ENCODE measurements at regions not wholly inside any gene's neighbourhood (a gene's known extent, or its start where the extent isn't known, plus 50 kb on each side); places are given as distances from the start of the nearest gene placed in this dataset.

DNA sequence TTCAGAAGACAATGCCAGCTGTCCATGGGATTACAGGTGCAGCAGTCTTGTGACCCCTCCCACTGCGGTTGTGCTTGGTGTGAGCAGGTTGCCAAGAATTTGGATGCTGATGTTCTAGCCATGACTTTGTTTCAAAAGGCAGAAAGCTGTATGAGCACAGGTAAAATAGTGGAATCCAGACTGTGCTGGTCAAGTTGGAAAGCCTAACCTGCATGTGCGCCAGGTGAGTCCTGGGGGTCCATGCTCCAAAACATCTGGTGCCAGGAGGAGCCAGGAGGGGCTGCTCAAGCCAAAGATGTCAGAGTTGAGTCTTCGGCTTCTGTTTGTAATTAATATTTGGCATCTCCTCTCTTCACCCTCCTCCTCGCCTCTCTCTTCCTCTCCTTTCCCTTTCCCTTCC lies 330.1 kb downstream of the MYCN start:
- DNase-seq = no peak

DNA sequence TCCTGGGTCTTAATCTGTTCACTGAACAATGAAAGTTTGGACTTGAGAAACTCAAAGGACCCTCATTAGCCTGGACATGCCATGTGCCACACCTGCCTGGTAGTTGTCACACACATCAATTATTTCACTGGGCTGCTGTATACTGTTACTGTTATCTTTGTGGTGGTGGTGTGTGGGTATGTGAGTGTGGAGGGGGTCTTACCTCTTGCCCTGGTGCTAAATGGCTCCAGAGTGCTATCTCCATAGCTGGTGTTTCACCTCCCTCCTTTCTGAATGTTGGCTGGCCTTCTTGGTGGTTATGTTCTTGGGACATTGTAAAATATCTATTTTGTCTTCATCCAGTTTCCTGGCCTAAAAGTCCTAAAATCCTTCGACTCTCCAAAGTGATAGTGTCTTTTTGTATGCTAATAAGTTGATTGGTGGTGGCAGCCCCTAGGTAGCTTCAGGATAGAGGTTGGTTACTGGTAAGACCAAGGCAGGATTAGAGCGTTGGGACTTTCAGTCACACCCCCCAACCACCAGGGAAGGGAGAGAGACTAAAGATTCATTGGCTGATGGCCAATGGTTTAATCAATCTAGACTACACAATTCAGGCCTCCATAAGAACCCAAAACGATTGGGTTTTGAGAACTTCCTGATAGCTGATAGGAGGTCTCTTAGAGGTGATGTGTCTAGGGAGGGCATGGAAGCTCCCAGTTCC lies 328.1 kb downstream of the MYCN start:
- DNase-seq = no peak

DNA sequence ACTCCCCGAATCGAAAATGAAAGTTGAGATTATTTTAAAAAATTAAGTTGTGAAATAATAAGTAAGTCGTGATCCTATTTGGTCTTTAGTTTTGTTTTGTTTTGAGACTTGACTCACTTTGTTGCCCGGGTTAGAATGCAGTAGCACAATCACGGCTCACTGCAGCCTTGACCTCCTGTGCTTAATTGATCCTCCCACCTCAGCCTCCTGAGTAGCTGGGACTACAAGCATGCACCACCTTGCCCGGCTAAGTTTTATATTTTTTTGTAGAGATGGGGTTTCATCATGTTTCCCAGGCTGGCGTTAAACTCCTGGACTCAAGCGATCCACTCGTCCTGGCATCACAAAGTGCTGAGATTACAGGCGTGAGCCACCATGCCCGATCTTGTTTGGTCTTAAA lies 326.2 kb downstream of the MYCN start:
- DNase-seq = no peak

DNA sequence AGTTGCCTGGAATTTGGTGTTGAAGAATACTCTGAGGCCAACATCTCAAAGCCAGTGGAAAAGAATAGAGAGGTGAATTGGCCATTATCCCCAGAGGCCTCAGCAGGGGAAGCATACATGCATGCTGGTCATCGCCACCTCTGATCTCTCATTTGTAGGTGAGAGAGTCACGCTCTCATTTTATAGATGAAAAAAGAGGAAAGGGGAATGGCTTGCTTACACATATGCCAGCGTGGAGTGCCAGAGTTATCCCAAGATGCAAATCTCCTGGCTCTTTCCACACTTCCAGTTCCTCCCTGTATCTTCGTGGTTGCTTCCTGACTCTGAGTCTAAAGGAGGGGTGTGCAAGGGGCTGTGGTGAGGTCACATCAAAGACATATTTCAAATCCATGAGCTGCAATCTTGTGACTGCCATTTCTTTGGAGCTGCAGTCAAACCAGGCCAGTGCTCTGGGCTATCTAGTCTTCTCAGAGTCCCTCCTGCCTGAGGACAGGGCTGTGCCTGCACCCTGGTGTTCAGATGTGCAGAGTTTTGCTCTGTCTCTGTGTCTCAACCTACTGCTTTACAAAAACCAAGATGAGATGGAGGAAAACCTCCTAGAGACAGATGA lies 324.7 kb downstream of the MYCN start:
- DNase-seq = no peak

DNA sequence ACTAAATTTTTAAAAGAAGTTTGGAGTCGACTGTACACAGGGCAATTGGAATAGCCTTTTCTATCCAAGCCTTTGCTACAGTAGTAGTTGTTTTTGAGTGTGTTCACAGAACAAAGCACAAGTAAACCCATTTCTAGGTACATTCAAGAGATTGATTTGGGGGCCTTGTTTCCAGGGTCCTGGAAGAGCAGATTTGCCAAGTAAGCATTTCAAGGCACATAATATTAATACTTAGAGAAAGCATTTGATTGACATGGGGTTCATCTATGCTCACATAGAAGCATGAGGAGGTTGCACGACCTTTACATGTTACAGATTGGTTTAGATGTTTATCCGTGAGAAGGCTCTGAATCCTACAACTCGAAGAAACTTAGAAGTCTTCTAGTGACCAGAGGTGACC lies 324.1 kb downstream of the MYCN start:
- DNase-seq = no peak

DNA sequence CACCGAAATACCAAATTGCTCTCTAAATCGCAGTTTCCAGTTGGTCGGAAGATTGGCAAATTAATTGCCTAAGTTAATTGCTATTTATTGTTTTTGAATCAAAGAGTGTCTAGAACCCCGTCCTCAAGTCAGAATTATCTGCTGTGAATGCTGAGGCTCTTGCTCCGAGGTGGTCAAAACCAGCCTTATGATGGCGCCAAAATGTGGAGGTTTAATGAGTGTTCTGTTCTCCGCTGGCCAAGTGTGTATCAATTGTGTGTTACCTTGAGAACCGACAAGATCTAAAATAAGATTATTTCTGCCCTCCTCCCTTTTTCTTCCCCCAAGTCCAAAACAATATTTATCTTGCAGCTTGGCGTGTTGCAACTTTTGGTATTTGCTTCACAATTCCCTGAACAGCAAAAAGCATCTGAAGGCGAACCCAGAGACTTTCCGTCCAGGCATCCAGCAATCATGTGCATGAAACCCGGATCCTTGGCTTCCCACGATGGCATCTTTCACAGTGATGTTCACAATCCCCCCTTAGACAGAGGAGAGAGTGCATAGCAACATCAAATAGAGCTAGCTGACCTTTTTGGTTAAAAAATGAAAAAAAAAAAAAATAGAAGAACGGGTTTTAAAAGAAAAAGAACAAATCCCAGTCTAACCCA lies 323.0 kb downstream of the MYCN start:
- DNase-seq = no peak

DNA sequence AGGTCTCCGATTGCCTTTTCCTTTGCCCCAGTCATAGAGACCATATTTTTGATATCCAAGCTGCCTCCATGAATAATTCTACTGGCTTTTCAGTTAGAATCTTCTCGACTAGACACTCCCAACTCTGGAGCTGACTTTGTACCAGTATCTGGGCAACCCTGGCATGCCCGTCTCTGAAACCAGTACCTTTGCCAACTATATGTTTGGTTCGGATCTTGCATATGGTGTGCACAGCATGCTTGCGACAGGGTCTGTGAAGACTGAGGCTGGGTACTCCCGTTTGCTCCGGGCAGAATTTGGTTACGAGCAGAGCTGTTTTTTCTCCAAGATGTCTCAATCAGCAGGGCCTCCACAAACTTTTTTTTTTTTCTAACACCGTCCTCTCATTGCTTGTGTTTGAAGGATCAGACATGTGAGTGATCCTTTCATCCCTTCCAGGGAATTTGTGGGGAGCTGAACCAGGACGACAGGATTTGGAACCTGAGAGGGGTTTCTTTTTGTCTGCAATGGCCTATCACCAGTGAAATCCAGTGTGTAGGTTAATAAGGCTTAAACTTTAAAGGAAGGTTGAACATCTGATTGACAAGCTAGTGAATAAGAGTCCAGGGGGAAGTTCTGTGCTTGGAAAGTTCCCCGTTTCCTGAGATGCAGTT lies 322.3 kb downstream of the MYCN start:
- no peak for DNase-seq

DNA sequence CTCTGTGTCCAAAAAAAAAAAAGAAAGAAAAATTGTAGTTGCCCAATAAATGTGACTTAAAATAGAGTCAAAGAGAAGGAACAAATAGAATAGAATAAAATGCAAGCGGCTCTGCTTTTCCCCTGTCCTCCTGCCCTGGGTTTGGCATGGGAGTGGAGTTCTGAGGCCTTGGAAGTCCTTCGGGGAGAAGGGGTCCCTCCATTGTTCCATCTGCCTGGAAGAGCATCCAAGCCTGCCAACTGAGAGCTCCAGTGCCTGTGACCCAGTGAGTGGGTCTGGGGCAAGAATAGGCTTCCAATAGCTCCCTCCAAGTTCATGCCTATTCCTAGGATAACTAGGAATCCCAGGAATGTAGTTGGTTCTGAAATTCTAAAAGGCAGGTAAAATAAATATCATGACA lies 321.4 kb downstream of the MYCN start:
- DNase-seq = no peak

DNA sequence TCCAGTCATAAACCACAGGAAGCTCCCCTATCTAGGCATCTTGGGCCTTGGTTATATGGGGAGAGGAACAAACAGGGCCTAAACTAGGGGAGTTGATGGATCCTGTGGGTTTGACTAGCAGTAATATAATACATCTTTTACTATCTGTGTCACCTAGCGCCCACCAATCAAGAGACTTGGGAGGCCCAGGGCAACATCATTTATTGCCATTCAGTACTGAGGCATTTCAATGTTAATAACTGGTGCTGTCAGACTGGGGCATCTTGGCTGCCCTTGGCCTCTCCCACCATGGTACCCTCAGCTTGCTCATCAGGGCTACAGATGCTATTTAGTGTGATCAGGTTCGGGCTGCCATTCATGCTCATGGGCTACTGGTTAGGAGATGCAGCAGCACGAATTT lies 320.7 kb downstream of the MYCN start:
- no peak for DNase-seq

DNA sequence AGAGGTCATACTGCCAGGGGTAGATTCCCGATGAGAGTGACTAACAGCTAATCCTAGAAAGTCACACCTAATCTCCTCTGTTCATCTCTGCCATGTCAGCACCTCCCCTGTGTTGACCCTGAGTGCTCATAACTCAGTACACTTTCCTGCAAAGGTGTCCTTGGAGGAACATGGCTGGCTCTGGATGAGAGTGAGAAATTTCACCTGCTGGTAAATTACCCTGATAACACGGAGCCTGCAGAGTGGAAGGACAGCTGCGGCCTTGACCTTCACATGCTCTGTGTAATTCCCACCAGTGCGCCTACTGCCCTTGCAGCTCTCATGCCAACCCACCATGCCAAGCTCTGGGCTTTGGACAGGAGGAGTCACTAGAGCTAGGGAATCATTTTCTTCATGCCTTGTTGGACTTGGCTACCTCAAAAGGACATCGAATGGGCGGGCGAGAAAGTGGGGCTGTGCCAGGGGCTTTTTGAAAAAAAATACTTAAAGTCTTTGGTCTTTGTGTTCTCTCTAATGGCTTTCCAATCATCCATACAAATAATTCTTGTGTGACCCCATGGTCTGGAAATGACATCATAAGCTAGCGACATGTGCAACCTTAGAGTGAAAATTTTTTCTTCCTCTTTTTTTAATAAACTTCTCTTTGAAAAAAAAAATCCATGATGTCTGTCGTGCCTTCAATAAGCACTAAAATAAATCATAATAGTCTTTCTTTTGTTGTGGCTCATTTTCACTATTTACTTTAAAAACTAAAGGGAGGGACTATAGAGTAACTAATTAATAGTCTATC lies 319.9 kb downstream of the MYCN start:
- DNase-seq = no peak

DNA sequence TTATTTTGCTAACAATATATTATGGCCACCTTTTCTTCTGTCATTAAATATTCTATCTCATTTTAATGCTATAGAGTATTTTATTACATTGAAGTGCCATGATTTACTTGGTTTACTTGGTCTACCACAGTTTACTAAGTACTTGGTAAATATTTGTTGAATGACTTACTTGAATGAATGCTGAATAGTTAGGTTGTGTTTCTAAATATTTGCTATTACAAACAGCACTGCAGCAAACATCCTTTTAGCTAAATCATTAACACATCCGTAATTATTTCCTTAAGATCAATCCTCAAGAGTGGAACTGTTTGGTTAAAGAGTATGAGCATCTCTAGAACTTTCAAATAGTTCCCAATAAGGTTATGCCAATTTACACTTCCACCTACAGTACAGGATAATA lies 318.7 kb downstream of the MYCN start:
- no peak for DNase-seq

DNA sequence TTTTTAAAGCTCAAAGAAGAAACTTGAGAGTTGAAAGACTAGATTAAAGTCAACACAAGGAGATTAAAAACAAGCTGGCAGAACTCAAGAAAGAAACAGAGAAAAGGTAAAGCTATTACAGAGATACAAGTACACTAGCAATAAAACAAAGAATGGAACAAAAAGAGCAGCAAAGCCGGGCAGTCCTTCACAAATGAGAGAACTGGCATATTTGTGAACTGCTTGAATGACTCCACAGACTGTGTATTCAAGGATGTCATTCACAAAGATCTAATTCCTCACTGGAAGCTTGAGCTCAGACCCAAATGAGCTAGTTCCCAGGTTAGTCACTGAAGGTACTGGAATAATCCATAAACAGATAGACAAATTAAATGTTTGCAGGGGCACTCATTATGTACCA lies 318.0 kb downstream of the MYCN start:
- no peak for DNase-seq

DNA sequence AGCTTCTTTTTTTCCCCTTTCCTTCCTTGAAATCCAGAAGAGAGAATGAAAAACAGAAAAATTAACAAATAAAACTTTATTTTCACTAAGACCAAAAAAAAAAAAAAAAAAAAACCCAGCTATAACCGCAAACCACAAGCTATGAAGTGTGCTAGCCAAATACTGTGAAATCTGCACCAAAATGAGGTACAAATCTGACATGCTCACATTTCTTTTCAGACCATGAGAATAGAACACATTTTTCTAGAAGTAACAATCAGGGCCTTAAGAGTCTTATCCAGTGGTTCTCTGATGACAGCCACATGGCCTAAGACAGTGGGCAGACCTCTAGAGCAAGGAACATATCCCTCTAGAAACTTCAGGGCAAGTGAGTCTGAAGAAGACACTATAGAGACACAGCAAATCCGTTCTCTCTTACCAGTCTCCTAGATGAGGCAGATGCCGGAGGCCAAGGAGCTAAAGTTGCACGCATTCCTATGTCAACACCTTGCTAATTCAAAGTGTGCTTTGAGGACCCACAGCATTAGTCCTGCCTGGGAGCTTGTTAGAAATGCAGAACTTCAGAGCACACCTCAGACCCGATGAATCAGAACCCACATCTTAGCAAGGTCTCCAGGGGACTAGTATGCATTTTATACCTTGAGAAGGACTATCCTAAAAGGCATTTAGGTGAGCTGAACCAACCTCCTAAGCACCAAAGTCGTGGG lies 317.1 kb downstream of the MYCN start:
- no peak for DNase-seq

DNA sequence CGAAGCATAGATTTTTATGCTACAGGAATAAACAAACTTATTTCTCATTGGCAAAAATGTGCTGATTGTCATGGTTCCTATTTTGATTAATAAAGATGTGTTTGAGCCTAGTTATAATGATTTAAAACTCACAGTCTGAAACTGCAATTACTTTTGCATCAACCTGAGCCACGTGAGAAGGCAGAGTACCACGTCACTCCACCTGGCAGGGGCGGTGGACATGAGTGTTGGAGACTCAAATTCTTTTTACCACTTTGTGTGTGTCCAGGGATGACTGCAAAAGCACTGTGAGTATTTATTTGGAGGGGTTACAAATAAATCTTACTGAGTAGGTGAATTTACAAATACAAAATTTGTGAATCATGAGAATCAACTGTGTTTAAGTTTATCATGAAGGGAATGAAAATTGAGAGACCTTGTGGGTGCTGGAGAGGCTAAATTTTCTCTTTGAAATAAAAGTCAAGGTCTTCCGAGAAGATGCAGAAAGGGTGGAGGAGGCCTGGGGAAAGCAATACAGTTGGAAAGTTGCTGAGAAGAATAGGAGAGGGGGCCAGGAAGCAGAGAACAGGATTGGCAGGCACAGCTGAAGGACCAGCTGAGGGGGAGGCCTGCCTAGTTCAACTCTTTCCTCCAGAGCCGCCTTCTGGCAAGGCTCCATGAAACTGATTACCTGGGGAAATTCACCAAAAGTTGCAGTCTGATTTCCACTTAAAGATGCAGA lies 316.4 kb downstream of the MYCN start:
- DNase-seq = no peak

DNA sequence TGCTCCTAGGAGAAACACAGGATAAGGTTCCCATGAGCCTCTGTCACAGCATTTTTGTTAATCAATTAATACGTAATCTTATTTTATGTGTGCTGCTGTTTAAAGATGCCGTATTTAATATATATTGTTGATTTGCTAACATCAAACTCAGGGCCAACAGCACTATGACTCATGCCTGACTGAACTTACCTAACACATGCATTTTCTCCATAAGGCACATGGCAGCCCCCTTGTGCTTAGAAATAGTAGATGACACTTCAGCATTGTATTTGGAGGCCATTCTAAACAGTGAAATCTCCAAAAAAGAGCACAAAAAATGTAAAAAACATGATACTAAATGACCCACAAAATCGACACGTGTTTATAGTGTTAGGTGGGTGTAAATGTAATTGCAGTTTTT lies 314.8 kb downstream of the MYCN start:
- no peak for DNase-seq

DNA sequence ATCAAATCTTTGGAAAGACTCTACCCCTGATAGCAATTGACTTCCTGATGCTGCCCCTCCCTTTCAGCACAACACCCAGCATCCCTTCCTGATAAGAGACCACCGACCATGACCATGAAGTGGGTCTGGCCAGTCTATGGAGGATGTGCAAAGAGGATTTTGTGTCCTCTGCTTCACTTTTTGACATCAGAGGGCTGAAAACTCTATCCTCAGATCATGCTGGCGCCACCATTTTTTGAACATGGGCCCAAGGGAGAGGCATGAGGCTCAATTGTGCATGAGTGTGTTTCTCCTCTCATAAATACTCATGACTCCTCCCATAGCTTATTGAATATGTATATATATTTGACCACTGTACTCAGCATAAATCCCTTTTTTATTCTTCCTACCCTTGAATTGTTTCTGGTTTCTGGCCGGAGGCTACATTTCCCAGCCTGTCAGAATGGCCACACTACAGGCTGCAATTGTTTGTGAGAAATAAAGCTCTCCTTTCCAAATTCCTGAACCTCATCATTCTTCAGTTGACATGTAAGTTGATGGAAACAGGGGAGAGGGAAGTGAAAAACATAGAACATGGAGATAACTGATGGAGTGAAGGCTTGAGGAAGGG lies 314.1 kb downstream of the MYCN start:
- no peak for DNase-seq

DNA sequence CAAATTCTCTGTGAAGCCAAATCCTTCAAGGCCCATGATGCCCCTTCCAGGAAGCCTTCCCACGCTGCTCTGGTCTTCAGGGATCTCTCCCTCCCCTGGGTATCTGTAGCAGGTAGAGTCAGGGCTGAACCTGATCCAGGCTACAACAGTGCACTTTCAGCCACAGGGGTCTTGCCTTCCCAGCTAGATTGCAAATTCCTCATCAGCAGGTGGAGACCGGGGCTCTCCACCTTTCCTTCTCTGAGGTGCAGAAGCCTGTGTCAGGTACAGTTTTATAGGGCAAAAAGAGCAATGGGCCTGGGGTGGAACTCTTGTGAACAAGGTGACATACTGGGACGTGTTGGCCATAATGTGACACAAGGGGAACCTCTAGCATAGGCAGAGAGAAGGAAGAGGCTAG lies 312.9 kb downstream of the MYCN start:
- no peak for DNase-seq

DNA sequence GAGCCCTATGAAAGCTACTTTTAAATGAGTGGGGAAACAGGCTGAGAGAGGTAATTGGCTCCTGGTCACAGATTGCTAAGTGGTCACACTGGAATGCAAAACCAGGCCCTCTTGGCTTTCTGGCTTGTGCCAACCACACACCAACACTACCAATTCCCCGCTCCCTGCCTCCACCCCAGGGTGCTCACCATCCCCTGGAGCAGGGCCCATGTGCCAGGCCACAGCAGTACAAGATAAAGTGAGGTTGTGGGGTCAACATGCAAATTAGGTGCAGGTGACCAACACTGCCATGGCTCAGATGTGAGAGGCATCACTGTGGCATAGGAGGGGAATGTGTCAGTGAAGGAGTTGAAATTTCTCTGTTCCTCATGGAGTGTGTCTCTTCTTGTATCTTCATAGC lies 312.5 kb downstream of the MYCN start:
- DNase-seq = no peak

DNA sequence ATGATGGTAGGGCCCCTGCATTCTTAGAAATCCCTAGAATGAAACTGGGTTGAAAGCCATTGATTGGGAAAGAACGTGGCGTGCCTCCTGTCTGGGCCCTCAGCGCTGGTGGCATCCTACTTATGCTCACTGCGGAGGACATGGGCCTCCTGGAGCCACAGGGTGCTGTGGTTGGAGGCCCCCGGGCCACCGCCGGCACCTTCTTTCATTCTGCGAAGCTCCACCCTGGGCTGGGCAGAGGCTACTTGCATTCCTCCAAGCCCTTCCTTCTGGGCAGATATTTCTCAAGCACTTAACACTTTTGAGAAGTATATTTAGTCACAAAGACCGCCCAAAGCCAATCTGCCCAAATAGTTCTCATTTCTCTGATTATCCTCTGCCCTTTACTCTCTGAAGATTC lies 311.9 kb downstream of the MYCN start:
- DNase-seq = no peak

DNA sequence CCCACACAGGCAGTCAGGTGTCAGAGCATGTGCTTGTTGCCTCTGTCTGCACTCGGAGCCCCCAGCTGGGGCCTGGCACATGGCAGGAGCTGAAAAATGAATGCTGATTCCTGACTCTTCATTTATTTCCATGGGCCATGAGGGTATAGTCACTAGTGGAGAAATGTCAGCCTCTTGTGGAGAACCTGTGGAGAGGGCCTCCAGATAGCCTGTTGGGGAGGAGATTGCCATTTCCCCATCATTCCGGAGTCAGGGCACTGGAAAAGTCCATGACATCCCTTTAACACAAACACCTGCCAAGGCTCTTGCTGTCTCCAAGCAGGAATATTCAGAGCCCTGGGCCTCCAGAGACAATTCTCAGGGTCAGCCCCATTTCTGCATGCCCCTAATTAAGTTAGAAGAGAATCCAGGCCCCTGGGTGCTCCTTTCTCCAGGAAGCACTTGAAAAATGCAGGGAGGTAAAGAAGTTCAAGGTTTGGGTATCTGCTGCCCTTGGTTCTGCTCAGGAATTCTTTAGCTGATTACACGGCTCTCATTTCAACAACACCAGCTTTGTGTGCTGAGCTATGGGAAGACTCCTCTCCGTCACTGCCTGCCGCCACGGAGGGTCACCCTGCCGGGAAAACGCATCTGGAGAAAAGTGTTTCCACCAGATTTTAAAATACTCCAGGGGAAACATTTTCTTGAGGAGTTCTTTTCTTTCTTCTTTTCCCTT lies 311.3 kb downstream of the MYCN start:
- no peak for DNase-seq

DNA sequence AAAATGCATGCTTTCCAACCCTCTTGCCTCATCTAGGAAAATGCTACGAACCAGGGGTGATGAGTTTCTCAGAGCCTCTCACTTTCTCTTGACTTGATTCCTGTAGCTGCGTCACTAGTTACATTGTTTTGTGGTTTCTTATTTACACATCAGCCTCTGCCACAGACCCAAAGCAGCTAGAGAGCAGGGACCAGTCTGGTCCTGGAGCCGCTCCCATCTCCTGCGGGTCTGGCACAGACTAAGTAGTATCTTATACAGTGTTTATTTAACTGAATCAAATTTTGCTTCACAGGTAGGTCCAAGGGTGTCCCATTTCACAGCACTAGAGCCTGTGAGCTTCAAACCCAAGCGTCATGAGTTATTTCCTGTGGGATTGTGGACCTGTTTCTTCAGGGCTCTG lies 310.5 kb downstream of the MYCN start:
- no peak for DNase-seq

Data from CD4-positive, alpha-beta T cell treated with Interferon gamma for 1 hour (primary cell).